Peyer's patch (tissue), 4 donors: ENCODE measurements at regions not wholly inside any gene's neighbourhood (a gene's known extent, or its start where the extent isn't known, plus 50 kb on each side); places are given as distances from the start of the nearest gene placed in this dataset.

ENCODE experiments used
- CTCF ChIP-seq, 6 experiments: fragments of 450-650 bp in 4 of 6; fragments of 200-600 bp in 2 of 6; sonication (generic) in 1 of 6; IDR thresholded peaks; one replicate each; pipeline ENCODE4 v1.5.1; 2017 to 2019; ENCODE audit warnings: antibody characterized with exemption in 6 of 6, mild to moderate bottlenecking in 3 of 6, moderate library complexity in 1 of 6
- POLR2A ChIP-seq, 2 donors: fragments of 450-650 bp; IDR thresholded peaks; one replicate each; pipeline ENCODE4 v1.5.1; 2017; ENCODE audit warnings: antibody characterized with exemption in 2 of 2, mild to moderate bottlenecking in 2 of 2, moderate library complexity in 2 of 2

- TF ChIP-seq CTCF (IDR thresholded peaks at IDR 0.05), result no peak
- no peak for TF ChIP-seq POLR2A (IDR thresholded peaks at IDR 0.05)
Observed at GRCh38 chr4:26208237-26208994, 112.4 kb upstream of the RBPJ start.
